Activated CD4-positive, alpha-beta T cell treated with anti-CD3 and anti-CD28 coated beads for 48 hours (primary cell): ENCODE measurements at regions not wholly inside any gene's neighbourhood (a gene's known extent, or its start where the extent isn't known, plus 50 kb on each side); places are given as distances from the start of the nearest gene placed in this dataset.
A peak's percentile ranks its signal among the peaks of the same experiment; 100 is the strongest.
"Not testable (repeated sequence)": the region's sequence is repeated elsewhere in the genome, so short reads cannot be mapped to it uniquely, and the experiment has no call there.

Experiments used
- DNase-seq: peaks from one replicate; pipeline ENCODE4 v3.0.0-alpha.2; 2020

DNA sequence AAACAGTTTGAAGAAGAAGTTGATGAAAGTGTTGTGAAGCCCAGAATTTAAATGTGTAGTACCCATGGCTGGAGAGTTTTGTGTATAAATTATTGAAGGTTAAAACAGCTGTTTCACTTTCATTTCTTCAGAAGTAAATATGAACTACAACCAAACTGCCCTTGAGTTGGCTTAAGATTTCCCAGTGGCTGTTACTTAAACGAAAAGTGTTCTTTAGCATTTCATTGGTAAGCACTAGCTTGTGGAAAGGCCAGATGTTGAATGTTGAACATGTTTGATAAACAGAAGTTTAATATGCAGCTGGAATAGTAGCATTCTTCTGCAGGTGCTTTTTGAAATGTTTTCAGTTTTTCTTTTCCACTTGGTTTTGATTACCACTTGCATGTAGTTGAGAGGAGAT lies 83.2 kb upstream of the TNRC6B start:
- DNase-seq: no peak

DNA sequence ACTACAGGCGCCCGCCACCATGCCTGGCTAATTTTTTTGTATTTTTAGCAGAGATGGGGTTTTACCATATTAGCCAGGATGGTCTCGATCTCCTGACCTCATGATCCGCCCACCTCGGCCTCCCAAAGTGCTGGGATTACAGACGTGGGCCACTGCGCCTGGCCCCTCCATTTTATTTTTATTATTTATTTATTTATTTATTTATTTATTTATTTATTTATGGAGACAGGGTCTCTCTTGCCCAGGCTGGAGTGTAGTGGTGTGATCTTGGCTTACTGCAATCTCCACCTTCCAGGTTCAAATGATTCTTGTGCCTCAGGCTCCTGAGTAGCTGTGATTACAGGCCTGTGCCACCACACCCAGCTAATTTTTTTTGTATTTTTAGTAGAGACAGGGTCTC lies 77.8 kb upstream of the TNRC6B start:
- not testable (repeated sequence) for DNase-seq

DNA sequence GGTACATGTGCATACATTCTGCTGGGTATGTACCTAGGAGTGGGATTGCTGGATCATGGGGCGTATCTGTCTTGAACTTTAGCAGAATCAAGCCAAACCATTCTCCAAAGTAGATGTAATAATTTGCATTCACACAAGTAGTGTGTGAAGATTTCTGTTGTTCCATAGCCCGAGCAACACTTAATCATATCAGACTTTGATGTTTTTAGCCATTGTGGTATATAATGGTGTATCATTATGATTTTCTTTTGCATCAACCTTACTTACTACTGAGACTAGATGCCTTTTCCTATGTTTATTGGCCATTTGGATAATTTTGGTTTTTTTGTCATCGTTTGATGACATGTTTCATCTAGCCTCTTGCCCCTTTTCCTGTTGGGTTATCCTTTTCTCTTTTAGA lies 72.0 kb upstream of the TNRC6B start:
- no peak for DNase-seq

DNA sequence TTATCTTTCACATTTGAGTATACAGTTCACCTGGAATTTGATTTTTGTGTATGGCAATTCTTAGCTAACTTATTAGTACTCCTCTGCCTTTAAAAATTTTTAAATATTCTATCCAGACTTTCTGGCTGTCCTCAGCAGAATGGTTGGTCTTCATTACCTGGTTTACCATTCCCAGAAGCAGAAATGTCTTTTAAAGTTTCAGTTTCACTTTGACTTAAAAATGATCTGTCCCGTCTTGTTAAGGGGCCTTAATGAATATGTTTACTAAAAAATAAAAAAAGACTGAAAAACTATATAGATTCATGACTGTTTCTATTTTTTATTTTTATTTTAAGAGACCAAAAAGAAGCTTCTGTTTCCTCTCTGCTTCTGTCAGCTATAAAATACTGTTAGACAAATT lies 70.5 kb upstream of the TNRC6B start:
- no peak for DNase-seq

DNA sequence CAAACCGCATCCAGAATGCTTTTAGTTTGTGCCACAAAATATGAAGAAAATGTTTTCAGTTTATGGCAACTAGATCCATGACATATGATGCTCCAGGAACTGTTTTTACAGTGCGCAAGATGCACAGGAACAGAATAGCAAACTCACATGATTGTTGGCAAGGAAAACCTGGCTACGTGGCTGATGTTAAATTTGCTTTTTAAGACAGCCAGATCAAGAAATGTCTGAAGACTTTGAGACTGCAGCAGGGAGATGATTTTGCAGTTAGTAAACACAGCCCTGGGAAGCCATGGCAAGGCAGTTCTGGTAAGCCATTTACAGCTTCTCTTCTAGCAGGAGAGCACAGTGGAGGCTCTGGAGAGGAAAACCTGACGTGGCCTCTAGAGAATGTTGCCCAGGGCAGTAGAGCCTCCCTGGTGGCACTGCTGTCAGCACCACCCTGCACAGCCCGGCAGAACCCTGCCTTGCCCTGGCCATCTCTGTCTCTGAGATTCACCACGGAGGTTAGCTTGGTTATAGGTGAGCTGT lies 69.8 kb upstream of the TNRC6B start:
- DNase-seq: peak; percentile 44

DNA sequence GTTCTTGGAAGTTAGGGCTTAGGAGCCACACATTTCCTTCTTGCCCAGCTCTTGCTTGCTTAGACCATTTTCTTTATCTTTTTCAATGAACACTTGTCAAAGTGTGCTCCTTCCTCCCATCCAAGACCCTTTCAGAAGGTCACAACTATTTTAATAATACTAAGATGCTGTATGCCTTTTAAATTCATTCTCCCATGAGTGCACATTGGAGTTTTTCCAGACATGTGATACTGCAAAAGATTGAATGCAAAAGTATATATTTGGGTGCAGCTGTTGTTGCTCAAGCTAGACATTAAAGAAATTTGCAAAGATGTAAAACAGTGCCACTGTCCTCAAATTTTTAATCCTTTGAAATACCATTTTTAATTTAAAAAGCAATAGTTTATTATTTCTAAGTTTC lies 69.3 kb upstream of the TNRC6B start:
- no peak for DNase-seq

DNA sequence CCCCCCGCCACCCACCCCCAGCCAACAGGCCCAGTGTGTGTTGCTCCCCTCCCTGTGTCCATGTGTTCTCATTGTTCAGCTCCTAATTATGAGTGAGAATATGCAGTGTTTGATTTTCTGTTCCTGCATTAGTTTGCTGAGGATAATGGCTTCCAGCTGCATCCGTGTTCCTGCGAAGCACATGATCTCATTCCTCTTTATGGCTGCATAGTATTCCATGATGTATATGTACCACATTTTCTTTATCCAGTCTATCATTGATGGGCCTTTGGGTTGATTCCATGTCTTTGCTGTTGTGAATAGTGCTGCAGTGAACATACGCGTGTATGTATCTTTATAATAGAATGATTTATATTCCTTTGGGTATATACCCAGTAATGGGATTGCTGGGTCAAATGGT lies 68.8 kb upstream of the TNRC6B start:
- DNase-seq: not testable (repeated sequence)

DNA sequence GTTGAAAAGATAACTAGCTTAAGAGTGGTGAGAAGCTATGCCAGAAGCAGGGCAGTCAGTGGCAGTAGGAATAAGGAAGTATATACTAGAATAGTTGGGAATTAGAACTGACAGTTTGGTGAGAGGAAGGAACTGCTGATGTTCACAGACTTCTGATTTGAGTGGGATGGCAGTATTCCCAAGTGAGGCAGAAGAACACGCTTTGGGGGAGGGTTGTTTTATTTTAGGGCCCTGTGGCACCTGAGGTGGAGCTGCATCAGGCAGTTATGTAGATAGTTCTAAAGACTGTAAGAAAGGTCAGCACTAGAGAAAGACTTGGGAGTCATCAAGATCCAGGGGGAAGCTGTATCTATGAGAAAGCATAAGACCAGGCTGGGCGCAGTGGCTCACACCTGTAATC lies 66.3 kb upstream of the TNRC6B start:
- DNase-seq: no peak

DNA sequence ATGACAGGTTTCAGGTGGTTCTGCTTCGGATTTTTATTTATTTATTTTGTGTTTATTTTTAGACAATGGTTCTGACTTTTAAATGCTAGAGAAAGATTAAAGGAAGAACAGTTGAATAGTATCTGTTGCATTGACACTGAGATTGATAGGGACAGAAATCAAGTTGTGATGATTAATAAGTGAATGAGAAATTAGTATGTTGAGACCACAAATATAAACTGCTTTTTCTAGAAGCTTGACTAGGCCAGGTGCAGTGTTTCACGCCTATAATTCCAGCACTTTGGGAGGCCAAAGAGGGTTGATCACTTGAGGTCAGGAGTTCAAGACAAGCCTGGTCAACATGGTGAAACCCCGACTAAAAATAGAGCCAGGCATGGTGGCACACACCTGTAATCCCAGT lies 65.1 kb upstream of the TNRC6B start:
- no peak for DNase-seq

DNA sequence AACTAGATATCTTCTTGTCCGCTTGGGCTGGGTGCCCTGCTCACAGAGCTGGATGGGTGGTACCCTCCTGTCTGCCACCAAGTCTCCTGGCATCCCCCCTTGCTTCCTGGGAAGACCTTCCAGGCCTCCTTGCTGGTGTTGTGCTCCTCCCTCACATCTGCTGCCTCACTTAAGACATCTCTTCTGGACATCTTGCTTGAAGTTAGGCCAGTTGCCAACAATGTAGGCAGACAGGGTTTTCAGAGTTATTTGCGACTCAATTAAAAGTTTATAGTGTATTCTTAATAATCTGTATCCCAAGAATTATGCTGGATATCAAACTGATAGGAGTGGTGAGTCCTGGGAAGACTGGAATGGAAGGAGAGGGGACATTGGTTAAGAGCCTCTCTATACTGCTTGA lies 64.0 kb upstream of the TNRC6B start:
- no peak for DNase-seq

DNA sequence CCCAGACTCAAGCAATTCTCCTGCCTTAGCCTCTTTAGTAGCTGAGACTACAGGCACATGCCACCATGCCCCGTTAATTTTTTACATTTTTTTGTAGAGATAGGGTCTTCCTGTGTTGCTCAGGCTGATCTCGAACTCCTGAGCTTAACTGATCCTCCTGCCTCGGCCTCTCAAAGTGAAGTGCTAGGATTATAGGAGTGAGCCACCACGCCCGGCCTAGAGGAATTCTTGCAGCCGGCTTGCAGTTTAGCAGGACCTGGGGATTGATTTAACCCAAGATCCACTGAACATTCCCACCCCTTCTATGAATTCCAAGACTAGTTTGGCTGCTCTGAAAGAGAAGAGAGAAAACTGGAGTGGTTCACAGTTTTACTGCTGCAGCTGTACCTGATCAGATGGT lies 63.3 kb upstream of the TNRC6B start:
- DNase-seq: no peak

DNA sequence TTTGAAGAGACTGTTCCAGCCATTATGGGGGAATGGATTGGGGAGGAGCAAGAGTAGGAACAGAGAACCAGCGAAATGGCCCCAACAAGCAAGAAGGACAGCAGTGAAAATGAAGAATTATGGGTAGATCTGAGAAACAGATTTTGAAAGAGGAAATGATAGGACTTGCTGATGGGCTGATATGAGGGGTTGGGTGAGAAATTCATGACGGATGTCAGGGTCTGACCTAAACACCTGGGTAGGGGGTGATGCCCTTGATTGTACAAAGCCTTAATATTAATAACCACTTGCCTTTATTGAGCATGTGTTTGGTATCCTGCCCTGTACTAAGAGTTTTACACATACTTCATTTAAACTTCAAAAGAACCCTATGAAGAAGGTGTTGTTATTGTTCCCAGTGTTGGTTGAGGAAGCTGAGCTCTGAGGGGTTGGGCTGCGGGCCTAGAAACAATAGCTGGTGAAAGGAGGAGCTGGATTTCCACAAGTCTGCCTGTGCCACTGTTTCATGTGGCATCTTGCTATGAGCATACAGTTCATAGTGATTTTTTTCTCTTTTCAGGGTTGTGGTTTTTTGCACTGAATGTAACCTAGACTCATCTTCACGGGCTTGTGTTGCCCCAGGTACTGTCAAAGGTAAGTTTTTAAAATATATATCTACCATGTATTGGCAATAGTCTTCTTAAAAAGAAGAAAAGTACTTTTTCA lies 61.1 kb upstream of the TNRC6B start:
- DNase-seq: peak; percentile 35

DNA sequence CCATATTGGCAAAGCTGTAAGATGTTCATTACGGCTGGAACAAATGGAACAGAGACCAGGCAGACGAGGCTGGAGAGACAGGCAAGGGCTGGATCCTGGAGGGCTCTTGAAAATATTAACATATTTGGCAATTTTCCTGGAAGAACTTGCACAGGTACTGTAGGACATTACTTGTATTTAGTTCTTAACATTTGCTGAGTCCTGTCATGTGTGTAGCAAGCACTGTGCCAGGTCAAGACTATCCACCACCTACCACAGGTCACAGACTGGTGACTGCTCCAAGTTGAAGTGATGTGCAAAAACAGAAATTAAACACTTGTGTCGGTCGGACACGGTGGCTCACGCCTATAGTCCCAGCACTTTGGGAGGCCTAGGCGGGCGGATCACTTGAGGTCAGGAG lies 58.7 kb upstream of the TNRC6B start:
- DNase-seq: no peak

DNA sequence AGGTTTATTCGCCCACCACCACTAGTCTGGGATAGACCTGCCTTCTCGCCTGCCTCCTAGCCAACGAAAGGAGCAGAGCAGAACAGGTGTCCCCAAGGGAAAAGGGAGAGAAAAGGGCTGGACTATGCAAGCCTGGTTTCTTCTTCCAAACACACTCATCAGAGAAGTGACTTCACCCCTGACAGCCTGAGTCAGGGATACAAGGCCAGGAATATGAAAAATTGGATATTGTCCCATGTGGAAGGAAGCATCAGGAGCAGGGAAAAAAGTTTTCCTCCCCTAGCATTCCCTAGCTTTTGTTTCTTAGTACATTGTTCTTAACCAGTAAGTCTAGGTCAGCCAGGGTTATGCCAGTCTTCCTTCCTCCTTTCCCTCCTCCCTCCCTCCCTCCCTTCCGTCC lies 56.9 kb upstream of the TNRC6B start:
- DNase-seq: no peak

DNA sequence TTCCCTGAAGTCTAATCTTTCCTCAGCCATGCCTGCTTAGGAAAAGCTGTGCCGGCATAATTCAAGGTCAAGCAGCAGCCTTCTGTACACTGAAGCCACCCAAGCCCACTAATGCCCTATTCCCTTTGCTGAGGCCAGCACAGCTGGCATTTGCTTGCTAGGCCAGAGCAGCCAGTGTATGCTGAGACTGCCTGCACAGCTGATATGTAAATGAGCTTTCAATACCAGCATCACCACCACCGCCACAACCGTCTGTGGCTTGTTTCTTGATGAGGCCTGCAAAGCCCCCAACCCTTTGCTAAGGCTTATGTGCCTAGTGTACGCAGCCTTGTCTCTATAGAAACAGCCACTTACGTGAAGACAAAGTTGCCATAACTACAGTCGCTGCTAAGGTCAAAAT lies 56.3 kb upstream of the TNRC6B start:
- DNase-seq: no peak

DNA sequence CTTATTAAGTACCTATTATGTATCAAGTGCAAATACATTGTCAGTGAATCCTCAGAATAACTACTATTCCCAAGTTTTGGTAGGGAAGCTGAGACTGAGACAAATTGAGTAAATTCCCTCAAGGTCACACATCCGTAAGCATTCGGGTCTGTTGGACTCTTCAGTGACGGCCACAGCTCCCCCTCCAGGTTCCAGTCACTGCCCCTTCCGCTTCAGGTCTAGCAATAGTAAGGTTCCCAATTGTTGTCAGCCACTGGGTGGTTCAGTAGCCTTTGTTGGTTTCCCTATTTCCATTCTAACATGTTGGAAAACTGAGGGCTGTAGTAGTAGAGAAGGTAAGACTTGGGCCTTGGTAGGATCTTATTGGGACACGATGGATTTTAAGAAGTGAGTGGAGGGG lies 54.9 kb upstream of the TNRC6B start:
- no peak for DNase-seq

DNA sequence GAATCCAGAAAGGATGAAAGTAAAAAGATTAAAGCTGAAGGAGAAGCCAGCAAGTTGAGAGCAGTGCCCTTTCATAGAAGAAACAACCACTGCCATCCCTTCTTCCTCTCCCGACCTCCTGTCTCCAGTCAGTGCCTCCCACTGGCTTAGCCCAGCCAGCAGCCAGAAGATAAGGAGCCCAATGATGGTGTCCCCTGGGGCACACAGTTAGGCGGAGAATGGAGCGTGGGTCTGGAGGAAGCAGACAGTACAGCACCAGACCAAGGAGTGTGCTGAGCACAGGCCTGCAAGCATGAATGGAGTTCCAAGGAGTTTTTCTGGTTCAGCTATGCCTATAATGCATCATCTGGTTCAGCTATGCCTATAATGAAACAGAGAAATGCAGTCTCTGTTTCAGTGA lies 54.3 kb upstream of the TNRC6B start:
- DNase-seq: no peak
